GM03348 (cell line): ENCODE measurements at regions not wholly inside any gene's neighbourhood (a gene's known extent, or its start where the extent isn't known, plus 50 kb on each side); places are given as distances from the start of the nearest gene placed in this dataset.
"Not testable (repeated sequence)": the region's sequence is repeated elsewhere in the genome, so short reads cannot be mapped to it uniquely, and the experiment has no call there.

Experiments
- DNase-seq: peaks from one replicate; pipeline ENCODE4 v3.0.0; 2012; ENCODE audit warnings: low spot score

DNA sequence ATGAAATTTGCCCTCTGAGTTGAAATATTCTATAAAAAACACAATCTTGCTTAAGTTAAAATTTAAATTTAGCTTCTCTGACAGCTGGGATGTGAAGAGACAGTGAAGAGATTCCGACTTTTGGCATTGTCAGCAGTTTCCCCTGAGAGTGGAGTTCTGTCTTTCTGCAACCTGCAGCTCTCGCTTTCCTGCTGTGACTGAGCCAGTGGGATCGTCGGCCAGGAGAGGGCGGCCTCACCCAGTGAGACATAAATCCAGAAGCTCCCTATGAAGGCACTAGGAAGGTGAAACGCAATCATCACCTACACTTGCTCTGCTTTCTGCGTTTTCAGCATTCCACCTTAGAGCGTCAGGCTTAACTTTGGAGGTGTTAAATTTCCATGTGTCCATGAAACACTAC is 75.4 kb upstream of the HNMT start:
- peak; percentile 16 for DNase-seq

DNA sequence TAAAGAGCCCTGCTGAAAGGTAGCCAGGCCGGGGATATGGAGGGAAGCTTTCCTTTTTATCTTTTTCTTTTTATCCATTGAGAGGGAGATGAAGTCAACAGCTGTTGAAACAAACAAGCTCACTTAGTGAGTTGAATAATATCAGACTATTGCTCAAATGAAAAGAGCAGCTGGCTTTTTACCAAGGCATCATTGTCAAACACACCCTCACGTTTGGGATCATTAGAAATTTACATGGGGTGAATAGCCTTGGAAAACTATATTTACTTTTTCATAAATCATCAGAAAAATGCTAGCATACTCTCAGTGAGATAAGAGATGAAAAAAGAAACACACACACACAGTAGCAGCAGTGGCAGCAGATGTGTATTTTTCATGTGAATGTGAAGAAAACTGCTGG is 71.5 kb upstream of the HNMT start:
- no peak for DNase-seq

DNA sequence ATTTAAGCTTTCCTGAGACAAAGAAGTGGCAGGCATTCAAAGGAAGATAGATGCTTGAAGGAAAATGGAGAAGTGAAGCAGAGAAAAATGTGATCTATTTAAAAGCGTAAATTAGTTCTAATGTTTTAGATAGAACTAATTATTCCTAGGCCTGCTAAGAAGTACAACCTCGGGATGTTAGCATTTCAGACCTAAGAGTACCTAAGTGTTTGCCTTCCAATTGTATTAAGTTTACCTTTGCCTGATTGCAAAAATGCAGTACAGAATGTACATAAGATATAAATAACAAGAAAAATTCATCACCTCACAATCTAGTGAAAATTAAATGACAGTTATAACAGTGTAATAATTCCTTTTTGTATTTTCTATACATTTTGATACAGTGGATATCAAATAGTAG is 71.1 kb upstream of the HNMT start:
- no peak for DNase-seq

DNA sequence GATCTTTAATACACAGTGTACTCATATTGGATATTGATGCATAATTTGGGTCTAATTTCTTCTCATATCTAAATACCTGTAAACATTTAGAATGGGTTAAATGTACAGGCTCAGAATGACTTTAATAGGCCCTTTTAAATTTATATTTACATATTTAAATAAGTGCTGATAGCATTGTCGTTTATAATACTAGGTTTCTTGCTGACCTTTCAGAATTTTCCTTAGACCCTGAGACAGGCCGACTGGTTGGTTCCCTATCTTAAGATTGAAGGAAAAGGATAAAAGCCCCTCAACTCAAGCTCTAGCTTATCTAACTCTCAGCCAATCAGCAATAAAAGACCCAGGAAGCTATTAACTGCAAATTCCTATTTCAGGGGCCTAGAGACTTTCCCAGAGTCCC is 67.8 kb upstream of the HNMT start:
- no peak for DNase-seq

- no peak for DNase-seq
These were observed 67.2 kb upstream of the HNMT start for GRCh38 chr2:137897082-137897481.

DNA sequence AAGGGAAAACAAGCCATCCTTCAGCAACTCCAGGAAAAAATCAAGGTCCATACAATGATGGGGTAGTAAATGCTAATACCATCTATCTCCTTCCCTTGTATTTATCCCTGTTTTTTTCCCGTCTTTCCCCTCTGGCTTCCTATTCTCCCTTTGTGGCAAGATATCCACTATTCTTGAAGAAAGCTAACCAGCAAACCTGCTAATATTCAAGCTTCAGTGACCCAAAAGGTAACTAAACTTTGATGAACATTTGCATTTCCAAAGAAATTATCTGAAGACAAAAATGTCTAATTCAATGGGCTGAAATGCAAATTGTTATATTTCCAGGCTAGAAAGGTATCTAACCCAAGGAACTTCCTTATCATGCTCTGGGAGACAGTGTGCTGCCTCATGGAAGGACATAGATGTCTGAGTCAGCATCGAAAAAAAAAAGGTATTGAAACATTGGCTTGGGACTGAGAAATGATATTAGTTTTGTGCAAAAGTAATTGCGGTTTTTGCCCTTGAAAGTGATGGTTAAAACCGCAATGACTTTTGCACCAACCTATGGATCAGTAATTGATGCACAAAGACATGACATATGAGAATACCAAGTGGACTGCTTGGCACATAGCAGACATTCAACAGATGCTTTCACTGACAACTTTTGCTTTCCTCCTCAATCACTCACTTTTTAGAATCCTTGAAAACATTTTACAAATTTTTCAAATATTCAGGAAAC is 63.7 kb upstream of the HNMT start:
- DNase-seq: no peak

- DNase-seq: peak; percentile 34
These were observed 53.6 kb upstream of the HNMT start for GRCh38 chr2:137910641-137911040.

DNA sequence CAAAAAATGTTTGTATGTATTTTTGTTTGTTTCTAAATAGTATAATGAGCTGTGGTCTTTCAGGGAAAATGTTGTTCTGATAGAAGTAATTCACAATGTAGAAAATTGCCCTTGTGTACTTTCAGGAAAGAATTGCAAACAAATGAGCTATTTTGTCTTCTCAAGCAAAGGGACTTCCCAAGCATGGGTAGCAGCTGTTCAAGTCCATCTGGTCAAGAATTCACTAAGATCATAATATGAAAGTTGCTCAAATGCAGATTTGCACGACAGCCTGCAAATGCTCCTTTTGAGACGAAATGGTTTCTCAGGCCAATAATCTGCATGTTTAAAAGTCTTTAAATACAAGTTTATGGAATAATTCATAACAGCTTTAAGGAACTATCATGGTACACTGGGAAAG is 51.9 kb upstream of the HNMT start:
- no peak for DNase-seq

DNA sequence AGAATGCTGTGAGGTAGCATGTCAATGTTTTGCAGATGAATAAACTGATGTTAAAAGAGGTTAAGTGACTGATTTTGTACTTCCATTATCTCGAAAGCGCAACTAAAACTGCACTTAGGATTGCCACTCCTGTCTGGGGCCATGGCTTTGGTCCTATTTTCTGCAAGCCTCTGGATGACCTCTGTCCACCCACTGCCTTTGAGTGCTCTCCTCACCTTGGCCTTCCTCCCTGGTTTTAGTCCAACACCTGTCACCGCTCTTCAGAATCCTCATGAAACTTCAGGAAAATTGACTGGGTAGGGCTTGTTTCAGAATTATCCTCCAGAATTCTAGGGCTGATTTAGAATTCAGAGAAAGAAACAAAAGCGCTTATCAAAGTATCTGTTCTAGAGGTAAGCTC is 51.1 kb upstream of the HNMT start:
- no peak for DNase-seq

GRCh38 chr2:137913648-137914047 is 50.6 kb upstream of the HNMT start:
- not testable (repeated sequence) for DNase-seq
